Muscle layer of duodenum (tissue), 2 donors: ENCODE measurements at regions not wholly inside any gene's neighbourhood (a gene's known extent, or its start where the extent isn't known, plus 50 kb on each side); places are given as distances from the start of the nearest gene placed in this dataset.

Experiments used
- H3K27ac ChIP-seq: one replicate; pipeline ENCODE4 v1.7.0; 2013; ENCODE audit warnings: mild to moderate bottlenecking, low read length
- H3K27me3 ChIP-seq: one replicate; pipeline ENCODE4 v1.7.0; 2013; ENCODE audit warnings: low read depth, mild to moderate bottlenecking, control low read depth, low read length
- H3K36me3 ChIP-seq, 2 donors: one replicate each; pipeline ENCODE4 v1.7.0; 2013; ENCODE audit warnings: low read length in 2 of 2, control low read depth in 1 of 2, mild to moderate bottlenecking in 1 of 2; ENCODE audit not compliant: insufficient read depth in 2 of 2, control insufficient read depth in 1 of 2
- H3K4me1 ChIP-seq, 2 donors: one replicate each; pipeline ENCODE4 v1.7.0; 2013; ENCODE audit warnings: low read length in 2 of 2, mild to moderate bottlenecking in 2 of 2, control low read depth in 1 of 2, moderate library complexity in 1 of 2; ENCODE audit not compliant: insufficient read depth in 2 of 2, control insufficient read depth in 1 of 2
- H3K4me3 ChIP-seq, 2 donors: one replicate each; pipeline ENCODE4 v1.7.0; 2013; ENCODE audit warnings: low read length in 2 of 2, low read depth in 1 of 2, mild to moderate bottlenecking in 1 of 2
- H3K9me3 ChIP-seq, 2 donors: one replicate each; pipeline ENCODE4 v1.7.0; 2013; ENCODE audit warnings: low read length in 2 of 2, control low read depth in 1 of 2, mild to moderate bottlenecking in 1 of 2; ENCODE audit not compliant: control insufficient read depth in 1 of 2
- donor health status: healthy.

DNA sequence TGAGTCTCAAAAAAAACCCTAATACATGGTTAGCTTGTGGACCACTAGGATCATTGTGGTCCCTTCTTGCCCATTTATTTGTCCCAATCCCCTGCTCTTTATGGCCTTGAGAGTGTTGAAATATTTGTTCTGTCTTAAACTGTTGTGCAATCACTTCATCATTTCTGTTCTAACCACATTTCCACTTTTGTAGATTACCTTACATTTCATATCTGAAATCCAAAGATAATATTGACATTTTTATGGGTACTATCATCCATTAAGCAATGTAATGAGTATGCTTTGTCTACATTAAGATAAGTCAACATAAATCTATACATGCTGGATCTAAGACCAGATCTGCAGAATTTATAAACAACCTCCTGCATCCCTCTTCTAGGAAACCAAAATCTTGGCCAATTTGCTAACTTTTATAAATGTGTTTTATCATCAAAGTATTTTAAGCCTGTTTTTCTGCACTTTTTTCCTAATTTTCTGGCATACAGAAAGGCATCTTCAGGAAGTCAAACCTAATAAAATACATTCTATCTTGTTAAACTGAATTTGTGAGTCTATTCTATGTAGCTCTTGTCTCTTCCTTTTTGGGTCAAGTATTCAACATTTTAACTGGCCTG lies 359.4 kb upstream of the CELF2 start:
- no peak overlapping the region for H3K27ac ChIP-seq
- H3K4me1 ChIP-seq = peaks cover 0 to 9% of the 10 kb centered on the region in 2 donors
- H3K4me3 ChIP-seq = no peak overlapping the region
- no peaks in the 10 kb centered on the region for H3K36me3 ChIP-seq
- H3K9me3 ChIP-seq = peaks cover 0 to 4% of the 10 kb centered on the region in 2 donors
- no peaks in the 10 kb centered on the region for H3K27me3 ChIP-seq

DNA sequence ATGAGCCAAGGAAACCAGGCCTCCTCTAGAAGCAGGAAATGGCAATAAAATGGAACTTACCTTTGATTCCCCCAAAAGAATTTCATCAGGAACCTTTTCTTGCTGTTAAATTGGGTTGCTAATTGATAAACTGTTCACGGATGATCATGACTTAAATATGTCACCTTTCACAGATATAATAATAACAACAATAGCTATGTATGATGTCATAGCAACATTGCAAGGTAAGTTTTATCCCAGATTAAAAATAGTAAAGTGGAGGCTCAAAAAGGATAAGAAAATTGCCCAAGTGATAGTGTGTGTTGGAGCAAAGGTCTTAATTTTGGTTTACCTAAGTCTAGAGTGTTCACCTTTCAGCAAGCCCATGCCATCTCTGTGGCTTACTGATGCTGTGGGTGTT lies 357.6 kb upstream of the CELF2 start:
- Histone ChIP-seq H3K27ac (no peak overlapping the region), H3K27me3 (no peaks in the 10 kb centered on the region), H3K9me3 (peaks cover 0 to 4% of the 10 kb centered on the region in 2 donors), H3K36me3 (no peaks in the 10 kb centered on the region), H3K4me3 (no peak overlapping the region), H3K4me1 (peaks cover 0 to 14% of the 10 kb centered on the region in 2 donors)

GRCh38 chr10:10661176-10661575 lies 356.5 kb upstream of the CELF2 start:
- peaks cover 0 to 14% of the 10 kb centered on the region in 2 donors for H3K4me1 ChIP-seq
- H3K27me3 ChIP-seq = no peaks in the 10 kb centered on the region
- no peaks in the 10 kb centered on the region for H3K36me3 ChIP-seq
- H3K9me3 ChIP-seq = peaks cover 0 to 4% of the 10 kb centered on the region in 2 donors
- no peak overlapping the region for H3K4me3 ChIP-seq
- no peak overlapping the region for H3K27ac ChIP-seq

GRCh38 chr10:10662716-10663408 lies 354.8 kb upstream of the CELF2 start:
- Histone ChIP-seq H3K27me3 (no peaks in the 10 kb centered on the region), H3K4me1 (peaks cover 0 to 14% of the 10 kb centered on the region in 2 donors), H3K4me3 (no peak overlapping the region), H3K9me3 (peaks cover 0 to 4% of the 10 kb centered on the region in 2 donors), H3K36me3 (no peaks in the 10 kb centered on the region), H3K27ac (peak overlapping the region; percentile 11)

GRCh38 chr10:10663622-10664021 lies 354.1 kb upstream of the CELF2 start:
- Histone ChIP-seq H3K36me3 (no peaks in the 10 kb centered on the region), H3K27ac (peak overlapping the region; percentile 11), H3K9me3 (peaks cover 0 to 4% of the 10 kb centered on the region in 2 donors), H3K27me3 (no peaks in the 10 kb centered on the region), H3K4me3 (no peak overlapping the region), H3K4me1 (peaks cover 0 to 14% of the 10 kb centered on the region in 2 donors)

DNA sequence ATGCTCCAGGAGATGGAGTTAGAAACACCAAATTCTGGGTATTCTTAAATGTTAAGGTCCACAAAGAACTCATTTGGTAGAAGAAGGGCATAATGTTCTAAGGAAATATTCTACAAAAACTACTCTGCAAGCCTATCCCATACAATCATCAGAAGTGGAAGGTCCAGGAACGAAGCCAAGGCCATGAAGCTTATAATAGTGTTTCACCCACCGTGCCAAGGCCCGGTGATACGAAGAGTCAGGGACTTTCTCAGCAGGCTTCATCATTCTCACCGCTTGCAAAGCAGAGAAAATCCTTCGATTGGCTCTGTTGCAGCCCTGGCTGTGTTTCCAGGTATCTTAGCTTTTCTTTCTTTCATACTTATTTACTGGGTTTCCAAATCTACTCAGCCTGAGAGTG lies 351.9 kb upstream of the CELF2 start:
- no peaks in the 10 kb centered on the region for H3K27me3 ChIP-seq
- H3K4me1 ChIP-seq = peaks cover 0 to 14% of the 10 kb centered on the region in 2 donors
- no peaks in the 10 kb centered on the region for H3K9me3 ChIP-seq
- no peaks in the 10 kb centered on the region for H3K36me3 ChIP-seq
- no peak overlapping the region for H3K4me3 ChIP-seq
- no peak overlapping the region for H3K27ac ChIP-seq

DNA sequence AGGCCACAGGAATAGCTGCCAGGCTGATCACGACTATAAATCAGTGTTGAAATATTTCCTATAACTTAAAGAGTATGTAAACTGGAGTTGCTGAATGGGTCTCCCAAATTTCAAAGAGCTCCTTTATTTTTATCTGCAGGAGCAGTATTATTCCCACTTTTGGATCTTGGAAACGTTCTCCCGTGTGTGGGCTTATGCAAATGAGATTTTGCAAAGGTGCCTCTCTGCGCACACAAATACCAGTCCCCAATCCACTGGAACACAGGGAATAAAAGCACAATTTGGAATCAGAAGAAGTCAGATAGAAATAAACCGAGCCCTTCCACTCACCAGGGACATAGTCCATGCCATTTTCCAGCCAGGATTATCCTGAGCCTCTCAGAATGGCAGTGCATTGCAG lies 350.2 kb upstream of the CELF2 start:
- H3K9me3 ChIP-seq = no peaks in the 10 kb centered on the region

GRCh38 chr10:10676972-10677371 lies 340.7 kb upstream of the CELF2 start:
- no peaks in the 10 kb centered on the region for H3K36me3 ChIP-seq
- H3K27ac ChIP-seq = no peak overlapping the region
- no peaks in the 10 kb centered on the region for H3K4me1 ChIP-seq
- peaks cover 0 to 3% of the 10 kb centered on the region in 2 donors for H3K9me3 ChIP-seq
- no peak overlapping the region for H3K4me3 ChIP-seq
- no peaks in the 10 kb centered on the region for H3K27me3 ChIP-seq

More for the DNA sequence above, 350.2 kb upstream of the CELF2 start:
- no peak overlapping the region for H3K27ac ChIP-seq
- H3K36me3 ChIP-seq = no peaks in the 10 kb centered on the region
- peaks cover 0 to 5% of the 10 kb centered on the region in 2 donors for H3K4me1 ChIP-seq
- no peaks in the 10 kb centered on the region for H3K27me3 ChIP-seq
- H3K4me3 ChIP-seq = no peak overlapping the region

GRCh38 chr10:10677479-10677878 lies 340.2 kb upstream of the CELF2 start:
- Histone ChIP-seq H3K27me3 (no peaks in the 10 kb centered on the region), H3K27ac (no peak overlapping the region), H3K4me3 (no peak overlapping the region), H3K36me3 (no peaks in the 10 kb centered on the region), H3K9me3 (peaks cover 0 to 3% of the 10 kb centered on the region in 2 donors), H3K4me1 (no peaks in the 10 kb centered on the region)

DNA sequence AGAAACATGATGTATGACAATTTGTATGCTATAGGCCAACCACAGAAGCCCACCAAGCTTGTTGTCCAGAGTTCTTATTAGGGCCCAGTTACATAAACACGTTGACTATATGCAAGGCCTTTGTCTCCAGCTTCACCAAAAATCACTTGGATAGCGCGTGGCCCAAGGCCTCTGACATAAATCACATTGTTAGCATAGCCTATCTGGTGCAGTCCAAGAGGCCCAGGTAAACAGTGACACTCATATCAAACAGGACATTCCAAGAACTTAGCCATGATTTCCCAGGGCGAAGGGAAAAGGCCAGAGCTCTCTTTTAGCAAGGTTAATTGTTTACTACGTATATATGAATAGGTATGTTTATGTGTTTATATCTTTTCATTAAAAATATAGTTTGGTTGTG lies 337.2 kb upstream of the CELF2 start:
- Histone ChIP-seq H3K36me3 (no peaks in the 10 kb centered on the region), H3K4me3 (no peak overlapping the region), H3K27ac (no peak overlapping the region)

GRCh38 chr10:10684972-10685371 lies 332.7 kb upstream of the CELF2 start:
- Histone ChIP-seq H3K4me3 (no peak overlapping the region), H3K4me1 (no peaks in the 10 kb centered on the region), H3K27me3 (no peaks in the 10 kb centered on the region), H3K36me3 (no peaks in the 10 kb centered on the region), H3K27ac (no peak overlapping the region), H3K9me3 (no peaks in the 10 kb centered on the region)

More for the DNA sequence above, 337.2 kb upstream of the CELF2 start:
- H3K27me3 ChIP-seq = no peaks in the 10 kb centered on the region
- no peaks in the 10 kb centered on the region for H3K9me3 ChIP-seq
- no peaks in the 10 kb centered on the region for H3K4me1 ChIP-seq
